Panc1 (cell line): ENCODE measurements at regions not wholly inside any gene's neighbourhood (a gene's known extent, or its start where the extent isn't known, plus 50 kb on each side); places are given as distances from the start of the nearest gene placed in this dataset.

Experiments
- ATAC-seq: fragments of 200-7000 bp; cut with Tn5 transposase; 2 replicates; pipeline ENCODE4 v1.9.1; 2020; ENCODE audit warnings: mild to moderate bottlenecking, moderate library complexity
- BruUV-seq: library from RNA; stranded (reverse); fragments of 400-500 nt; replicated peaks from 2 replicates; lab custom pipeline; 2021; lab: Mats Ljungman, UMichigan
- CTCF ChIA-PET: fragments of 300-600 bp; sonication (Branson Sonifier 250); formaldehyde crosslinking; loops from one replicate; lab custom pipeline; 2022; ENCODE audit warnings: antibody characterized with exemption; lab: Charles Lee
- POLR2A ChIA-PET: fragments of 300-600 bp; sonication (Branson Sonifier 250); formaldehyde crosslinking; loops from one replicate; lab custom pipeline; 2022; ENCODE audit warnings: antibody characterized with exemption; lab: Charles Lee
- DNase-seq: peaks from one replicate; pipeline ENCODE4 v3.0.0-alpha.2; 2010; ENCODE audit warnings: low read depth, low spot score
- H3K27ac ChIP-seq: 2 replicates; pipeline ENCODE4 v1.5.1; 2011; ENCODE audit warnings: mild to moderate bottlenecking, low read length, inconsistent platforms
- H3K27me3 ChIP-seq: fragments of 200-500 bp; sonication (Bioruptor generic); 2 replicates; pipeline ENCODE4 v1.6.0; 2014; ENCODE audit warnings: low read length, inconsistent platforms; ENCODE audit not compliant: control insufficient read depth, insufficient read depth
- H3K36me3 ChIP-seq: fragments of 200-500 bp; sonication (Bioruptor generic); 2 replicates; pipeline ENCODE4 v1.5.1; 2014; ENCODE audit warnings: inconsistent platforms, mild to moderate bottlenecking, low read length, moderate library complexity; ENCODE audit not compliant: control insufficient read depth, insufficient read depth
- H3K4me1 ChIP-seq: 2 replicates; pipeline ENCODE4 v1.5.1; 2011; ENCODE audit warnings: inconsistent platforms, mild to moderate bottlenecking, low read length, moderate library complexity; ENCODE audit not compliant: control insufficient read depth, insufficient read depth
- H3K4me3 ChIP-seq, 2 experiments: 2 replicates each; pipeline ENCODE4 v1.5.1; 2011 to 2012; ENCODE audit warnings: low read depth in 2 of 2, low read length in 2 of 2, mild to moderate bottlenecking in 2 of 2, inconsistent platforms in 1 of 2, moderate library complexity in 1 of 2
- H3K9me3 ChIP-seq: fragments of 200-500 bp; sonication (Bioruptor generic); 2 replicates; pipeline ENCODE4 v1.5.1; 2014; ENCODE audit warnings: low read depth, mild to moderate bottlenecking, inconsistent platforms, low read length, moderate library complexity; ENCODE audit not compliant: control insufficient read depth, insufficient read depth
- CTCF ChIP-seq: fragments of 450-650 bp; IDR thresholded peaks from 2 replicates; pipeline ENCODE4 v1.5.1; 2017; ENCODE audit warnings: mild to moderate bottlenecking
- POLR2AphosphoS5 ChIP-seq: IDR thresholded peaks from 2 replicates; pipeline ENCODE4 v1.6.1; 2012; ENCODE audit warnings: mild to moderate bottlenecking, low read depth, low read length, moderate library complexity
- REST ChIP-seq, 2 experiments: IDR thresholded peaks; 2 replicates each; pipeline ENCODE4 v1.6.1; 2011 to 2012; ENCODE audit warnings: low read depth in 2 of 2, control low read depth in 1 of 2, low read length in 1 of 2, mild to moderate bottlenecking in 1 of 2, moderate library complexity in 1 of 2; ENCODE audit not compliant: insufficient read depth in 1 of 2
- SIN3A ChIP-seq: IDR thresholded peaks from 2 replicates; pipeline ENCODE4 v1.6.1; 2012; ENCODE audit warnings: low read depth, mild to moderate bottlenecking, low read length, moderate library complexity, borderline replicate concordance; ENCODE audit not compliant: insufficient read depth
- TCF7L2 ChIP-seq: IDR thresholded peaks from 2 replicates; pipeline ENCODE4 v1.6.1; 2011; ENCODE audit warnings: mild to moderate bottlenecking, low read depth, low read length, inconsistent platforms
- in situ Hi-C: cut with HindIII; loops from 2 replicates; pipeline ENCODE4 v1.10.0; 2016; ENCODE audit warnings: low sequenced_read_pairs, low pct_unique_long_range_greater_than_20kb
- intact Hi-C: fragments of 100-400 bp; cut with micrococcal nuclease; formaldehyde crosslinking; loops from one replicate; pipeline ENCODE4 v1.10.0; 2022; ENCODE audit not compliant: unreplicated experiment

- Histone ChIP-seq H3K27ac (no peak overlapping the region), H3K9me3 (no peaks in the 10 kb centered on the region), H3K4me3 (no peak overlapping the region), H3K27me3 (no peaks in the 10 kb centered on the region), H3K4me1 (no peaks in the 10 kb centered on the region), H3K36me3 (no peaks in the 10 kb centered on the region)
- TF ChIP-seq SIN3A (no peak), POLR2AphosphoS5 (no peak), TCF7L2 (no peak), CTCF (no peak), REST (IDR thresholded peaks at IDR 0.05; ENCODE audit: insufficient read depth in 1 of 2, low read depth in 2 of 2, low read length in 1 of 2) (no peak)
- ATAC-seq, result no peak
- in situ Hi-C loops (no loop called here), intact Hi-C loops (no loop called here)
- ChIA-PET POLR2A (no interaction called here), CTCF (no interaction called here)
- DNase-seq, result no peak
- no TSS peak for BruUV-seq
Observed at GRCh38 chr10:34022195-34022594, 687.7 kb upstream of the NRP1 start.

- in situ Hi-C loops, result no loop called here
- no TSS peak for BruUV-seq
- H3K4me3 ChIP-seq, result no peak overlapping the region
- no peak for DNase-seq
- H3K36me3 ChIP-seq, result no peaks in the 10 kb centered on the region
- H3K4me1 ChIP-seq, result no peaks in the 10 kb centered on the region
- no peak overlapping the region for H3K27ac ChIP-seq
- no peaks in the 10 kb centered on the region for H3K27me3 ChIP-seq
- TF ChIP-seq CTCF (no peak), TCF7L2 (no peak), REST (IDR thresholded peaks at IDR 0.05; ENCODE audit: insufficient read depth in 1 of 2, low read depth in 2 of 2, low read length in 1 of 2) (no peak), SIN3A (no peak), POLR2AphosphoS5 (no peak)
- no peak for ATAC-seq
- ChIA-PET CTCF (no interaction called here), POLR2A (no interaction called here)
- intact Hi-C loops, result no loop called here
- H3K9me3 ChIP-seq, result no peaks in the 10 kb centered on the region
Observed at GRCh38 chr10:34018784-34019183, 684.3 kb upstream of the NRP1 start.
